Heart right ventricle (tissue), 16 donors: ENCODE measurements at regions not wholly inside any gene's neighbourhood (a gene's known extent, or its start where the extent isn't known, plus 50 kb on each side); places are given as distances from the start of the nearest gene placed in this dataset.

Experiments
- ATAC-seq, 8 donors: fragments of 200-7000 bp; cut with Tn5 transposase; one replicate each; pipeline ENCODE4 v1.9.1; 2020; ENCODE audit warnings: mild to moderate bottlenecking in 8 of 8, moderate library complexity in 8 of 8, moderate number of reproducible peaks in 1 of 8
- DNase-seq, 2 donors: peaks; one replicate each; pipeline ENCODE4 v3.0.0-alpha.2; 2020
- H3K27ac ChIP-seq, 10 donors: fragments of 200-600 bp; sonication (generic) in 2 of 10; one replicate each; pipeline versions ENCODE4 v1.5.0 to v1.8.0; 2020 to 2022; ENCODE audit warnings: mild to moderate bottlenecking in 3 of 10
- H3K27me3 ChIP-seq, 7 donors: fragments of 200-600 bp; one replicate each; pipeline ENCODE4 v1.8.0; 2021 to 2022; ENCODE audit warnings: mild to moderate bottlenecking in 2 of 7
- H3K36me3 ChIP-seq, 9 donors: fragments of 200-600 bp; sonication (generic) in 1 of 9; one replicate each; pipeline versions ENCODE4 v1.5.0 to v1.8.0; 2020 to 2022; ENCODE audit warnings: mild to moderate bottlenecking in 2 of 9
- H3K4me1 ChIP-seq, 9 donors: fragments of 200-600 bp; sonication (generic) in 1 of 9; one replicate each; pipeline versions ENCODE4 v1.5.0 to v1.8.0; 2020 to 2022; ENCODE audit warnings: mild to moderate bottlenecking in 4 of 9
- H3K4me3 ChIP-seq, 10 donors: fragments of 200-600 bp; sonication (generic) in 2 of 10; one replicate each; pipeline versions ENCODE4 v1.5.0 to v1.8.0; 2020 to 2022; ENCODE audit warnings: mild to moderate bottlenecking in 7 of 10, moderate library complexity in 2 of 10
- H3K9me3 ChIP-seq, 11 donors: fragments of 200-600 bp in 10 of 11; sonication (generic) in 2 of 11; one replicate each; pipeline versions ENCODE4 v1.5.0 to v1.8.0; 2013 to 2022; ENCODE audit warnings: mild to moderate bottlenecking in 2 of 11, control low read depth in 1 of 11, moderate library complexity in 1 of 11
- CTCF ChIP-seq, 9 donors: fragments of 200-600 bp; sonication (generic) in 2 of 9; IDR thresholded peaks; one replicate each; pipeline versions ENCODE4 v1.5.0 to v1.8.0; 2021 to 2022; ENCODE audit warnings: antibody characterized with exemption in 9 of 9, mild to moderate bottlenecking in 5 of 9, moderate library complexity in 1 of 9
- WGBS, 2 donors: extraction: QIAGEN DNeasy Blood & Tissue Kit; methylation state at CpG; one replicate each; pipeline ENCODE4 v1.1.7; 2013; ENCODE audit warnings: inconsistent platforms in 1 of 2; 5-methylcytosine and 5-hydroxymethylcytosine counted together
- intact Hi-C, 10 donors: fragments of 100-400 bp; cut with DNase I; formaldehyde crosslinking; loops; one replicate each; pipeline versions ENCODE4 v1.11.1 to v1.14.2; 2022
- donor health status: Arrhythmogenic right ventricular cardiomyopathy.
- donor health status: ischemic (EF 13 %, LVEDD 7.1; RV severe dilation, severe dysfunction).
- donor health status: healthy with polysubstance abuse.
- donor health status: DM: no; HTN: yes; CAD: no.
- donor health status: DM: no; HTN: no; CAD: no.
- donor health status: ischemic (EF 25% LVEDD 6.9; RV normal size, moderate dysfunction).
- donor health status: ischemic (EF 25% LVEDD 5.7; RV mildly dilated, moderate dysfunction).
- donor health status: healthy.
- donor health status: DM: yes; HTN: yes; CAD: no.
- donor health status: Ischemic cardiomyopathy.
- donor health status: ischemic (EF 35%, LVEDD 5.7; RV mildly dilated, moderate dysfunction).
- donor health status: nonischemic (EF 11% LVEDD 7.7; RV severe dilation, severe dysfunction).
- donor health status: DM: yes; HTN: yes; CAD: no.
- donor health status: PGD.
- donor health status: ischemic (EF 29% LVEDD 5.4; RV normal size, mild dysfunction).
- donor health status: nonischemic (EF 23%, LVEDD 6.1; RV moderate dilation, normal function).

DNA sequence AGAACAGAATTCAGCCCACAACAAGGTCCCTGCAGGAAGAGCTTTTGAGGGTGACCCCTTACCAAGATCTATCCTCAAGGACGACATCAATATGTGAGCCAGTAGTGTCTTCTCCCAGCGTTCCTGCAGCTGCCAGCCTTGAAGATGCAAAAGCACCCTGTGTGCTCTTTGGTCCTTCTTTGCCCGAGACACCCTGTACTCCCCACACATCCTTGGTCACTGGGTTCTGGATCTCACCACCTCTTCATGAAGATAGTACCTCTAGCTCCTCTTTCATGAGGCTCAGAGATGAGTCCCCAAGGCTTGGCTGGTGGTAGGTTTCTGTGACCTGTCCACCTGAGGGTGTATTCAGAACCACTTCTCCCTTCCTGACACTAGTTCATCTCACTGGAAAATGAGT is 259.6 kb upstream of the FOXQ1 start:
- Histone ChIP-seq H3K27me3 (peaks cover 0 to 32% (median 9%) of the 10 kb centered on the region in 7 donors), H3K36me3 (no peaks in the 10 kb centered on the region), H3K4me1 (peaks cover 0 to 11% (median 0%) of the 10 kb centered on the region in 9 donors), H3K27ac (no peak overlapping the region), H3K9me3 (no peaks in the 10 kb centered on the region), H3K4me3 (no peak overlapping the region)
- DNase-seq (no peak), ATAC-seq (no peak)
- WGBS, 2 donors, result 87 to 88% methylated on average over 3 of the region's 3 CpGs
- intact Hi-C loops, result no loop called here
- TF ChIP-seq CTCF (IDR thresholded peaks at IDR 0.05), result no peak

- TF ChIP-seq CTCF (IDR thresholded peaks at IDR 0.05), result no peak
- no peak for ATAC-seq
- WGBS, 2 donors, result 85 to 87% methylated on average over 5 of the region's 5 CpGs
- DNase-seq, result no peak
- intact Hi-C loops, result no loop called here
- Histone ChIP-seq H3K27ac (no peak overlapping the region), H3K27me3 (peaks cover 0 to 36% (median 15%) of the 10 kb centered on the region in 7 donors), H3K4me1 (peaks cover 0 to 11% (median 0%) of the 10 kb centered on the region in 9 donors), H3K36me3 (no peaks in the 10 kb centered on the region), H3K9me3 (no peaks in the 10 kb centered on the region), H3K4me3 (no peak overlapping the region)
Observed at GRCh38 chr6:1049900-1050299, 262.0 kb upstream of the FOXQ1 start.

- peaks cover 0 to 36% (median 16%) of the 10 kb centered on the region in 7 donors for H3K27me3 ChIP-seq
- H3K4me1 ChIP-seq, result peaks cover 0 to 11% (median 0%) of the 10 kb centered on the region in 9 donors
- DNase-seq, result no peak
- TF ChIP-seq CTCF (IDR thresholded peaks at IDR 0.05), result no peak
- no peak overlapping the region for H3K4me3 ChIP-seq
- ATAC-seq, result no peak
- H3K36me3 ChIP-seq, result no peaks in the 10 kb centered on the region
- H3K27ac ChIP-seq, result no peak overlapping the region
- intact Hi-C loops, result no loop called here
- 93 to 95% methylated on average over 1 of the region's 1 CpG for WGBS, 2 donors
- no peaks in the 10 kb centered on the region for H3K9me3 ChIP-seq
Observed at GRCh38 chr6:1049170-1049569, 262.7 kb upstream of the FOXQ1 start.

- intact Hi-C loops, result no loop called here
- no peaks in the 10 kb centered on the region for H3K36me3 ChIP-seq
- H3K4me1 ChIP-seq, result peaks cover 0 to 11% (median 0%) of the 10 kb centered on the region in 9 donors
- TF ChIP-seq CTCF (IDR thresholded peaks at IDR 0.05), result no peak
- peak in 1 of 8 donors; percentile 31 for ATAC-seq
- peaks cover 0 to 38% (median 21%) of the 10 kb centered on the region in 7 donors for H3K27me3 ChIP-seq
- no peaks in the 10 kb centered on the region for H3K9me3 ChIP-seq
- H3K4me3 ChIP-seq, result peak overlapping the region in 1 of 10 donors; percentile 0
- DNase-seq, result no peak
- 40% methylated on average over 13 of the region's 13 CpGs for WGBS, 2 donors
- H3K27ac ChIP-seq, result peak overlapping the region in 1 of 10 donors; percentile 15
Observed at GRCh38 chr6:1047981-1048541, 263.8 kb upstream of the FOXQ1 start.
